GM21367 (cell line): ENCODE measurements at regions not wholly inside any gene's neighbourhood (a gene's known extent, or its start where the extent isn't known, plus 50 kb on each side); places are given as distances from the start of the nearest gene placed in this dataset.

Source experiments
- ATAC-seq: cut with Tn5 transposase; IDR thresholded peaks from one replicate; pipeline ENCODE4 v1.9.1; 2021; ENCODE audit not compliant: unreplicated experiment

DNA sequence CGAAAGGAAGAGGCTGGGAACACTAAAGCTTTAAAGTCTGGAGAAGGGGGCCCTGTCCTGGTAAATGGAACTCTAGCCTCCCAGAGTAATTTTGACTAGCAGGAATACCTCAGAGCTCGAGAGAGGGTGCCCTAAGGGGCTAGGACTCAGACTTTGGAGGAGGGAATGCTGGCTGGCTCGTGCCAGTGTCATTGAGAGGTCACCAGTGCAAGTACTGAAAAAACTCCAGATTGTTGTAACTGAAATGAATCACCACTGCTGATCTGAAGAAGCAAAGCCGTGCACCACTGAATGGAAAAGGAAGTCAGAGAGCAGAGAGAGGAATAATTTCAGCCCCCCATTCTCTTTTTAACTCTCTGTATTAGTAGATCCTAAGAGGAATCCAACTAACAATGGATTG, 690.2 kb downstream of the FAT4 start:
- ATAC-seq: no peak

DNA sequence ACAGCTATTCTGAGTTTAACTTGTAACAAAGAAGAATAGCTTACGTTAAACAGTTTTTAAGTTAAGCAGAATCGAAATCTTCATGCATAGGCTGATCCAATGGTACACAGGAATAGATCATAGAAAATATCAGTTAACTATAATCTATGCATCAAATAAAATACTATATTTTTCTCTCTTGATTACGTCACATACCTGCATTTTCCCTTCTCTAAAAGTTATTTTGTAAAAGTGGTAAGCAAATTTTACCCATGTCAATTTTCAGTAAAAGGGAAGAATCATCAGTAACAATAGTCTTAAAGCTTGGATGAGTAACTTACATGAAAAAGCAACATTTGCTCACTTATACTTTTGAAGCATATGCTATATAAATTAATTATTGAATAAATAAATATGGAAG, 692.4 kb downstream of the FAT4 start:
- ATAC-seq: no peak

- no peak for ATAC-seq
Observed at GRCh38 chr4:126012691-126013290, 698.0 kb downstream of the FAT4 start.

DNA sequence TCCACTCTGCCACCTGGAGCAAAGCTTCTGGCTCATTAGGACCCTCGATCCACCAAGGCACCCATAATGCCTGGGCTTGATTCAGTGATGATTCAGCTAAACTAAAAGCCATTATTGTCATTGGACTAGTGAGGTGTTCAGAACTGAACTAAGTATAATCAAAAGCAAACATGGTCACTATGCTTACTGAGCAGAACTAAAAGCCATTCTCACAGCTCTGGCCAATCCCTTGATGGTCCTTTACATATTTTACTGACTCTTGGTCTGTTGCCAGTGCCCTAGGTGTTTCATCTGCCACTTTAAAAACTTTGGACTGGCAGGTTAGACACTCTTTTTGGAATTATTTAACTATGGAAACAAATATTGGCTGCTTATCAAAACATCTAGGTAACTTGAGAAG, 703.5 kb downstream of the FAT4 start:
- no peak for ATAC-seq

DNA sequence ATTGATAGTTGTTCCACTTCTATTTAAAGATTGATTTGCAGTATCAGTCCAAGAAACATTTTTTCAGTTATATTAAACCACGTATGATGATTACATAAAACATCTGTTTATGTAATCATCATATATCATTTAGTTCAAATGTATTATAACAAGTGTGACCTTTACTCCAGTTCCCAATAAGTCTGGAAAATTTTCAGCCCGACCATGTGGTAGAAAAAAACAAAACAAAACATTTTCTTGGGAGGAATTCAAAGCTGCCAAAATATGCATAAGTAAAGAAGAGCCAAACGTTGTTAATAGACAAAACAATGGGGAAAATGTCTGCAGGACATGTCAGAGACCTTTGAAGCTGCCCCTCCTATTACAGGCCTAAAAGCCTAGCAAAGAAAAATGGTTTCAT, 709.1 kb downstream of the FAT4 start:
- no peak for ATAC-seq

DNA sequence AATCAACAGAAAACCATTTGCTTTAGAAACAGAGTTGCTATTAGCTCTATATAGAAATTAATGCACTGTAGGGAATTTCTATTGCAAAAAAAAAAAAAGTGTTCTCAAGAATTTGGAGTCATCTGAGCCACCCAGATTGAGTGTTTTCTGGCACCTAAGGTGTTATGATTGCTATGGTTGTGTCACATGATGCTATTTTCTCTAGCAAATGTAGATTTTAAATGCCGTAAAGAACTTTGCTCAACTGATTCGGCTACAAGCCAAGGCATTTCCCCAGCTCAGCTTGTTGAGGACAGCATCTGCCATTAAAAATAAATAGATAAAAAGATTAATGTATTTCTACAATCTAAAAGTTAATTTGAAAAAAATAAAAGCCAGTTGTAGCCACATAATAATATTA, 712.8 kb downstream of the FAT4 start:
- no peak for ATAC-seq

DNA sequence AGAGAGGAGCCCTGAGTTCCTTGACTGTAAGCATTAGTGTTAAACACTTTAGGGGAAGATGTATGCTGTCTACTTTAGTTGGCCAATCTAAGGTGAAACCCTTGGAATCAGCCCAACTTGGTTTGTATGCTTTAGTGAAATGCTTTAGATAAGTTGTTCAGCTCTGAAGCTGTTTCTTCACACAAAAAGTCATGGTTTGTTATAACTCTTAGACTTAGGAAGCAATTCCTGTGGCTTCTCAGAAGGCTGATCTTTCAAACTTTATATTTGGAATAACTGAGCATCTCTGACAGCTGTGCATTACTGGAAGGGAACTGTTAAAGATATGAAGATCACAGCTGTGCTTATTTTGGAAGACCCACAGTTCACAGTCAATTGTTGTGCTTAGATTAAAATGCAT, 714.1 kb downstream of the FAT4 start:
- no peak for ATAC-seq

GRCh38 chr4:126037231-126037630, 722.5 kb downstream of the FAT4 start:
- ATAC-seq: no peak

GRCh38 chr4:126038502-126039144, 723.9 kb downstream of the FAT4 start:
- ATAC-seq: no peak

DNA sequence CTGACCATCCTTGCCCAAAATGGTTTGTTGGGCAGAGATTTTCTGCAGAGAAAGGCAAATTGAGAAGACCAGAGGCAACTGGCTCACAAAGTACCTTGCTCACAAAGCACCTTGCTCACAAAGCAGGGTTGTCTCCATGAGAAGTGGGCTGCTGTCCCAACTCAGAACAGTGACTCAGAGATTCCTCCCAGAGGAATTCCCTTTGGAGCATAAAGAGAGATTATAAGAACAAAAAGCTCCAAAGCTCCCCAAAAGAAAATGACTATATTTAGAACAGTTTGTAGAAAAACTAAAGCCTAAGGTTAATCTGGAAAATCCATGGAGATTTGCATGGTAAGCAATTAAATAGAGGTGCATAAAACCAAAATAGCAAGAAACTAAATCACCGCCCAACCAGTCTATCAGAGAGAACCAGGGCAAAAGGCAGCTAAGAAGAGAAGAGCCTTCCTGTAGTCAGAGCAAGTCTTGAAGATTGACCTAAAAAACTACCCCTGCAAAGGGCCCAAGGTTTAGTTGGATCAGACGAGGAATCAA, 731.4 kb downstream of the FAT4 start:
- no peak for ATAC-seq

DNA sequence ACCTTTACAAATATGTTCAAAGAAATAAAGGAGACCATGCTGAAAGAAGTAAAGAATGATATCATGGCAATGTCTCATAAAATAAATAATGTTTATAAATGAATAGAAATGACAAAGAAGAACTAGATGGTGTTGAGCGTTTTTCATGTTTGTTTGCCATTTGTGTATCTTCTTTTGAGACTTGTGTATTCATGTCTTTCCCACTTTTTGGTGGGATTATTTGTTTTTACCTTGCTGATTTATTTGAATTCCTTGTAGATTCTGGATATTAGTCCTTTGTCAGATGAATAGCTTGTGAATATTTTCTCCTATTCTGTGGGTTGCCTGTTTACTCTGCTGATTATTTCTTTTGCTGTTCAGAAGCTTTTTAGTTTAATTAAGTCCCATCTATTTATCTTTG, 732.4 kb downstream of the FAT4 start:
- no peak for ATAC-seq

GRCh38 chr4:126051689-126052424, 737.1 kb downstream of the FAT4 start:
- no peak for ATAC-seq

DNA sequence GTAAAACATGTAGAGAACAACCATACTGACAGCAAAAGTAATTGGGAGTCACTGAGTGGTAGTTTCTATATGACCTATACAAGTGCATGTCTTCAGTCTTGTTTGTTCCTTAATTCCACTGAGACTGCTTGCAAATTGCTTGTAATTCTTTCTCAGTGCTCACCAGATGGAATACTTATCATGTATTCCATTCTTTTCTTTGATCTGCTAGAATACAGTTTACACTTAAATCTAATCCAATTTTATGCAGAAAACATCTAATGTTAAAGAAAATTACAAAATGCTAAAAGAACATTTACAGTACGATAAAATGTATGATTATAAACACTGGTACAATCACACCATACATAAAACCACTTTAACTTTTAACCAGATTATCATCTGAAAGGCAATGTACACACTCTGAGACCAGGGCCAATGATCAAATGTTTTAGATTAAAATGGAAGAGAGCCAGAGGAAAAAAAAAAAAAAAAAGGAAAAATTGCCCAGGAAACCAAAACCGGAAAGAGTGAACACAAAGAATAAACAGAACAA, 741.4 kb downstream of the FAT4 start:
- ATAC-seq: no peak

DNA sequence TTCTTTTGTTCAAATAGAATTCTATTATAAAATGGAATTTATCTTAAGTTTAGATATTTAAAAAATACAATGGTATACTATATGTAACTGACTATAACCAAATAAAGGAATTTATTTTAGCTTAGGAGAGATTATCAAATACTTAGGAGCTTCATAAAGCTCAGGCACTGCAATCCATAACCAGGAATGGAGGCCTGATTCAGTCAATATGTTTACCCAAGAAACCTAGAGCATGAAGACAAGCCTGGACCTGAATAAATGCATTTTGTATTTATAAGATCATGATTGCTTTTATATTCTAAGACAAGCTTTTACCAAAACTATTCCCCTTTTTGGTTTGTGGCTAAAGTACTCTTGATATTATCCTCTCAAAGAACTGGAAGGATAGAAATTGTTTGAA, 742.6 kb downstream of the FAT4 start:
- ATAC-seq: no peak

- no peak for ATAC-seq
Observed at GRCh38 chr4:126058596-126058995, 743.8 kb downstream of the FAT4 start.

- ATAC-seq: no peak
Observed at GRCh38 chr4:126061655-126062054, 746.9 kb downstream of the FAT4 start.

DNA sequence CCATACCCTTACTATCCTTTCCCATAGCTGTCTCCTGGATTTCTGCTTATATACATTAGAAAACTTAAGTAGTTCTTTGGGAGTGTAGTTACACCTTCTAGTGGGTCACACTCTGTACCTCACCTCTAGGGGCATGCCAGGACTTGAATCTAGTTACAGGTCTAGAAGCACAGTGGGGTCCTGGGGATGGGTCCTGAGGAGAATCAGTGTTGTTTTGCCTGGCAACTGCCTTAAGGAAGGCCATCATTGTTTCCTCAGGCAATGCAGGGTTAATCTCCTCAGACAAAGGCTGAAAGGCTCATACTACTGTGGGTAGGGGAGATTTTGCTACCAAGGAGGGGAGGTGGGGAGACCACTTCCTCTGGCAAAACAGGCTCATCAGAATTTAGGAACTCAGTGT, 750.3 kb downstream of the FAT4 start:
- no peak for ATAC-seq

DNA sequence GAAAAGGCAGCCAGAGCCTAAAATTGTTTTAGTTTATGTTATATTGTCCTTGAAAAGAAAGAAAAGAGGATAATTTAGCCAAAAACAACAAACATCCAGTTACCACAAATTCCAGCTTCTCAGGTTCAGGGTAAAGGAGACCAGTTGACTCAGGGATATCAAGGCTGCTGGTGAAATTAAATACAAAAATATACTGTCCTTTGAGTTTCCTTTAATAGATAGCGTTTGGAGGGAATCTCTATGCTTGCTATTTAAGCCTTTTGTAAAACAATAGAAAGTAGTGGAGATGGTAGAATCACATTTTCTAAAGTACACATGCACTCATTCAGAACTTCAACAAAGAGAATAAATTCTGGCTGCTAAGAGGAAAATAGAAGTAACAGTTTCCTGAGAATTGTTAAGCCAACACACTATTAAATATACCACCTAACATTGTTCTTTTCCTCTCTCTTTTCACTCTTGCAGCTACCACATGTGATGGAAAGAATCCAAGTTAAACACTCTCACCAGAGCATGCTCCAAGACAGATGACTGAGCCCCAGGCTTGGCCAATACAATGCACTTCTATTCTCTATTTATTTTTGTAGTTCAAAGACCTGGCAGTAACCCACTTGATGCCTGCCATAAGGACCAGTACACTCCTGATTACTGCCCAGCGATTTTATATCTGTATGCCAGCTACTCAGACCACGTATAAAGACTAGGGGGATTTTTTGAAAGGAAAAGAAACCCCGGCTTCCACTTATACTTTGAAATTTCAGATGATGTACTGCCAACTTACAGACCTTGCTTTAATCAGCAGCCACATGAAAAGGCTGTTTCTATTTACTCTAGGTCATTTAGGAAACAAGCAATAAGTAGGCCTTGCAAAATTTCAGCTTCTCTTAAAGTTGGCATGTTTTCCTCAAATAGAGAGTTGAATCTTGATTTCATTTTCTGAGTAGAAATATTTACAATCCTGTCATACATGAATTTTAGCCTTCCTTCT, 756.9 kb downstream of the FAT4 start:
- ATAC-seq: no peak

DNA sequence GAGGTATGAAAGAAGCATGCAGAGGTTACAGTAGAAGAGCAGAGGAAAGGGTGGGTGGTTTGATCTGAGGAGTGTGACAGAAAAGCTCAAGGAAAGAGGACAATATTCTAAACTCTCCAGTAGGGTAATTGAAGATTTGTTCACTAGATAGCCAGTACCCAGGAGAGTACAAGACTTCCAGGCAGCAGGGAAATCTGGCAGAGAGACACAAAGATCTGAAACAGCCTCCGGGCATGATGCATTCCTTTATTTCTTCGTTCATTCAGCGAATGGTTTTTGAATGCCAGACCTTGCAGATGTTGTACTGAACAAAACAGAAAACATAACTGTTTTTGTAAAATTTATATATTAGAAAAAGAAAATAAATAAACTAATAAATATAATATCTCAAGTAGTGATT, 766.6 kb downstream of the FAT4 start:
- ATAC-seq: no peak

- ATAC-seq: no peak
Observed at GRCh38 chr4:126086041-126086440, 771.3 kb downstream of the FAT4 start.

DNA sequence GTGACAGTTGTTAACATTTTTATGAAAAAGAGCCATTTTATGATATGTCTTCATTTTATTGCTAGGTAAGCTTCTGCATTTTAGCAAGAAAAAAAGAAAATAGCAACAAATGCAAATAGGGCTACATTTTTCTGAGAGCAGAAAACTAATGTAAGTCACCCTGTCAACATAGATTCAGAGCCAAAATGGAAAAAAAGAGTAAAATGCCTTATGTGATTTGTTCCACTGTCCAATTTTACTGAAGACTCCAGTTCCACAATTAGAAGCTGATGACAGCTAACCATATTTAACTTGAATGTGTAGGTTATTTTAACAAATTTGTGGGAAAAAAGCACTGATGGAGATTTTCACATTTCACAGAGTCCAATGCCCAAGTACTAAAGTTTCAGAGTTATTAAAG, 772.3 kb downstream of the FAT4 start:
- no peak for ATAC-seq
